Fibroblast of skin of left quadriceps (primary cell): ENCODE measurements at regions not wholly inside any gene's neighbourhood (a gene's known extent, or its start where the extent isn't known, plus 50 kb on each side); places are given as distances from the start of the nearest gene placed in this dataset.

ENCODE experiments used
- DNase-seq, 2 experiments: peaks; one replicate each; pipeline ENCODE4 v3.0.0-alpha.2; 2013; ENCODE audit warnings: low read depth in 2 of 2

- DNase-seq = no peak
Measured at GRCh38 chr1:68293122-68293521, 60.8 kb upstream of the WLS start.

GRCh38 chr1:68291688-68292384, 59.5 kb upstream of the WLS start:
- DNase-seq = no peak

- no peak for DNase-seq
Measured at GRCh38 chr1:68287241-68287640, 54.9 kb upstream of the WLS start.

GRCh38 chr1:68285046-68285445, 52.7 kb upstream of the WLS start:
- no peak for DNase-seq

- DNase-seq = no peak
Measured at GRCh38 chr1:68281946-68282615, 49.8 kb upstream of the WLS start.
